ENCODE measurements at regions not wholly inside any gene's neighbourhood (a gene's known extent, or its start where the extent isn't known, plus 50 kb on each side); places are given as distances from the start of the nearest gene placed in this dataset.
A peak's percentile ranks its signal among the peaks of the same experiment; 100 is the strongest.
"Not testable (repeated sequence)": the region's sequence is repeated elsewhere in the genome, so short reads cannot be mapped to it uniquely, and the experiment has no call there.

GRCh38 chr2:63743982-63744966 is 97.4 kb upstream of the UGP2 start:
- intact Hi-C loops (cut with micrococcal nuclease; ENCODE audit: unreplicated experiment) (no loop called here), in situ Hi-C loops (cut with MboI) (no loop called here)
- Histone ChIP-seq H3K36me3 (ENCODE audit: control insufficient read depth in 2 of 2, insufficient read depth in 2 of 2, low read length in 1 of 2) (no peaks in the 10 kb centered on the region), H4K20me1 (ENCODE audit: control insufficient read depth, insufficient read depth) (no peaks in the 10 kb centered on the region), H3K4me2 (ENCODE audit: control insufficient read depth, insufficient read depth) (no peak overlapping the region), H2AFZ (ENCODE audit: control insufficient read depth, low read depth, low read length) (no peak overlapping the region), H3K27me3 (replicated peaks in 1 of 2; ENCODE audit: control insufficient read depth in 2 of 2, insufficient read depth in 2 of 2, low read length in 1 of 2) (no peaks in the 10 kb centered on the region; a peak in 1 of 4 replicates), H3K9me3 (replicated peaks; ENCODE audit: control insufficient read depth, insufficient read depth, low read length) (no peaks in the 10 kb centered on the region; the same call in 2 of the 3 replicates), H3K4me1 (ENCODE audit: control insufficient read depth, insufficient read depth, low read length) (no peaks in the 10 kb centered on the region), H3K9ac (ENCODE audit: control insufficient read depth, insufficient read depth, low read length) (no peak overlapping the region), H3K79me2 (ENCODE audit: control insufficient read depth, insufficient read depth, low read length) (no peaks in the 10 kb centered on the region), H3K27ac (ENCODE audit: control insufficient read depth, insufficient read depth) (no peak overlapping the region), H3K4me3 (no peak overlapping the region)
- FAIRE-seq (peak; percentile 54), ATAC-seq (peak; percentile 44), DNase-seq (ENCODE audit: low read depth, low spot score) (no peak)
- SMC1A ChIA-PET (ENCODE audit: uncharacterized antibody, unreplicated experiment): interaction anchor here (1.0 kb wide), 1 partner anchor 212 kb away, joined by 3 read pairs; no protein-coding TSS in a partner anchor
- RAD21 ChIA-PET (ENCODE audit: unreplicated experiment): no interaction called here
- CTCF ChIA-PET: no interaction called here
- TF ChIP-seq YBX1 (IDR thresholded peaks at IDR 0.05) (no peak), EZH2 (IDR thresholded peaks at IDR 0.05; ENCODE audit: borderline replicate concordance, control insufficient read depth, low read depth, low read length) (no peak), FOXK2 (IDR thresholded peaks at IDR 0.05) (no peak), SUPT20H (IDR thresholded peaks at IDR 0.05; ENCODE audit: borderline replicate concordance, control insufficient read depth, low read depth, low read length) (no peak), NKRF (conservative IDR thresholded peaks at IDR 0.05) (no peak), SPI1 (IDR thresholded peaks at IDR 0.05; ENCODE audit: borderline replicate concordance, insufficient read depth, low read depth, low read length) (peak; percentile 43; the same call in 1 of the 2 replicates)
- no TSS peak for BruUV-seq (replicated peaks)
- POLR2A ChIA-PET: no interaction called here
- WGBS (ENCODE audit: insufficient coverage, insufficient replicate concordance, low lambda C conversion rate, missing lambda C conversion rate): 41% methylated on average over 6 of the region's 6 CpGs

GRCh38 chr2:63746548-63746947 is 95.1 kb upstream of the UGP2 start:
- H3K4me3 ChIP-seq; H3K79me2 ChIP-seq (ENCODE audit: control insufficient read depth, insufficient read depth, low read length); H3K36me3 ChIP-seq (ENCODE audit: control insufficient read depth in 2 of 2, insufficient read depth in 2 of 2, low read length in 1 of 2); SMC1A ChIA-PET (ENCODE audit: uncharacterized antibody, unreplicated experiment); intact Hi-C loops (cut with micrococcal nuclease; ENCODE audit: unreplicated experiment); H3K27me3 ChIP-seq (replicated peaks in 1 of 2; ENCODE audit: control insufficient read depth in 2 of 2, insufficient read depth in 2 of 2, low read length in 1 of 2); H3K9ac ChIP-seq (ENCODE audit: control insufficient read depth, insufficient read depth, low read length); POLR2A ChIA-PET; H3K9me3 ChIP-seq (replicated peaks; ENCODE audit: control insufficient read depth, insufficient read depth, low read length); BruUV-seq (replicated peaks); in situ Hi-C loops (cut with MboI); H4K20me1 ChIP-seq (ENCODE audit: control insufficient read depth, insufficient read depth); RAD21 ChIA-PET (ENCODE audit: unreplicated experiment); H3K4me2 ChIP-seq (ENCODE audit: control insufficient read depth, insufficient read depth); DNase-seq (ENCODE audit: low read depth, low spot score); FAIRE-seq; CTCF ChIA-PET; H3K4me1 ChIP-seq (ENCODE audit: control insufficient read depth, insufficient read depth, low read length); H2AFZ ChIP-seq (ENCODE audit: control insufficient read depth, low read depth, low read length); ATAC-seq; H3K27ac ChIP-seq (ENCODE audit: control insufficient read depth, insufficient read depth): not testable (repeated sequence)
- 55% methylated on average over 8 of the region's 8 CpGs for WGBS (ENCODE audit: insufficient coverage, insufficient replicate concordance, low lambda C conversion rate, missing lambda C conversion rate)

Data from GM12878 (cell line).